WERI-Rb-1 (cell line): ENCODE measurements at regions not wholly inside any gene's neighbourhood (a gene's known extent, or its start where the extent isn't known, plus 50 kb on each side); places are given as distances from the start of the nearest gene placed in this dataset.

Source experiments
- DNase-seq: peaks from one replicate; pipeline ENCODE4 v3.0.0-alpha.2; 2020
- H3K27ac ChIP-seq: fragments of 250-450 bp; sonication (Bioruptor Pico); 2 replicates; pipeline ENCODE4 v1.5.1; 2020; ENCODE audit warnings: mild to moderate bottlenecking, moderate library complexity
- H3K27me3 ChIP-seq: fragments of 250-450 bp; sonication (Bioruptor Pico); 2 replicates; pipeline ENCODE4 v1.5.1; 2021; ENCODE audit warnings: mild to moderate bottlenecking, low read depth, moderate library complexity; ENCODE audit not compliant: insufficient read depth, severe bottlenecking
- H3K36me3 ChIP-seq: fragments of 250-450 bp; sonication (Bioruptor Pico); 2 replicates; pipeline ENCODE4 v1.5.1; 2020; ENCODE audit warnings: mild to moderate bottlenecking, moderate library complexity
- H3K4me3 ChIP-seq: 2 replicates; pipeline ENCODE4 v1.5.1; 2011; ENCODE audit warnings: low read depth, mild to moderate bottlenecking, control low read depth, low read length
- H3K9me3 ChIP-seq: fragments of 250-450 bp; sonication (Bioruptor Pico); 2 replicates; pipeline ENCODE4 v1.5.1; 2021; ENCODE audit warnings: mild to moderate bottlenecking, moderate library complexity; ENCODE audit not compliant: severe bottlenecking
- CTCF ChIP-seq: IDR thresholded peaks from 2 replicates; pipeline ENCODE4 v1.5.1; 2011; ENCODE audit warnings: low read depth, mild to moderate bottlenecking, control low read depth, inconsistent platforms, low read length

GRCh38 chr12:82149045-82149444 lies 209.1 kb downstream of the CCDC59 start:
- H3K4me3 ChIP-seq: no peak overlapping the region
- TF ChIP-seq CTCF: no peak
- no peaks in the 10 kb centered on the region for H3K9me3 ChIP-seq
- no peak for DNase-seq
- no peaks in the 10 kb centered on the region for H3K36me3 ChIP-seq
- H3K27me3 ChIP-seq: no peaks in the 10 kb centered on the region
- H3K27ac ChIP-seq: no peak overlapping the region

- DNase-seq: no peak
- Histone ChIP-seq H3K36me3 (no peaks in the 10 kb centered on the region), H3K4me3 (no peak overlapping the region), H3K27ac (no peak overlapping the region), H3K27me3 (no peaks in the 10 kb centered on the region), H3K9me3 (no peaks in the 10 kb centered on the region)
- no peak for TF ChIP-seq CTCF
Observed at GRCh38 chr12:82146740-82147139, 211.4 kb downstream of the CCDC59 start.

- Histone ChIP-seq H3K27ac (no peak overlapping the region), H3K4me3 (no peak overlapping the region), H3K9me3 (no peaks in the 10 kb centered on the region), H3K36me3 (no peaks in the 10 kb centered on the region), H3K27me3 (no peaks in the 10 kb centered on the region)
- DNase-seq: no peak
- TF ChIP-seq CTCF: no peak
Observed at GRCh38 chr12:82144505-82144904, 213.7 kb downstream of the CCDC59 start.

DNA sequence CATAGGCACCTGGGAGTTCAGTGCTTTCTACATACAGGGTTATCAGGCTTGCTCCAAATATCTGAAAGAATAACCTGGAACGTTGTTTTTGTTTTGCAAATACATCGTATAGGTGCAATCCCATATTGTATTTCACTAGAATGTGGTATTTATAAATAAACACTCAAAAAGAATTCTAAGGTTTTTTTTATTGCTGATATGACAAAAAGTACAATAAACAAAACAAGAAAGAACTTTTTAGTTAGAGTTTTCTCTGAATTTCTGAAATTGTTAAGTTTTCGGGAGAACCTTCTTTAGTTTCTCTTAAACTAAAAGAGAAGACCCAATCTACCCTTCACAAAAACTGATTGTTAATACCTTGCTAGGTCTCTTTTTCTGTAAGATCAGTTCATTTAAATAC lies 225.8 kb downstream of the CCDC59 start:
- H3K27ac ChIP-seq: no peak overlapping the region
- no peaks in the 10 kb centered on the region for H3K36me3 ChIP-seq
- TF ChIP-seq CTCF: no peak

GRCh38 chr12:82130762-82131161 lies 227.4 kb downstream of the CCDC59 start:
- no peaks in the 10 kb centered on the region for H3K9me3 ChIP-seq
- TF ChIP-seq CTCF: no peak
- no peak overlapping the region for H3K4me3 ChIP-seq
- DNase-seq: no peak
- no peak overlapping the region for H3K27ac ChIP-seq
- no peaks in the 10 kb centered on the region for H3K36me3 ChIP-seq
- H3K27me3 ChIP-seq: no peaks in the 10 kb centered on the region

More for the DNA sequence above, 225.8 kb downstream of the CCDC59 start:
- H3K9me3 ChIP-seq: no peaks in the 10 kb centered on the region
- H3K4me3 ChIP-seq: no peak overlapping the region
- no peaks in the 10 kb centered on the region for H3K27me3 ChIP-seq
- DNase-seq: no peak

- no peak for TF ChIP-seq CTCF
- no peak for DNase-seq
- H3K4me3 ChIP-seq: no peak overlapping the region
- H3K9me3 ChIP-seq: no peaks in the 10 kb centered on the region
- H3K27ac ChIP-seq: no peak overlapping the region
- no peaks in the 10 kb centered on the region for H3K36me3 ChIP-seq
- H3K27me3 ChIP-seq: no peaks in the 10 kb centered on the region
Observed at GRCh38 chr12:82124711-82125380, 233.3 kb downstream of the CCDC59 start.
